AG04450 (cell line): ENCODE measurements at regions not wholly inside any gene's neighbourhood (a gene's known extent, or its start where the extent isn't known, plus 50 kb on each side); places are given as distances from the start of the nearest gene placed in this dataset.

Experiments
- CTCF ChIA-PET: fragments of 300-600, 350-600 bp; formaldehyde crosslinking; extraction: SDS; loops from one replicate; lab custom pipeline; 2022; ENCODE audit warnings: antibody characterized with exemption, inconsistent platforms; lab: Charles Lee
- POLR2A ChIA-PET: fragments of 350-600 bp; formaldehyde crosslinking; extraction: SDS; loops from one replicate; lab custom pipeline; 2021; ENCODE audit warnings: antibody characterized with exemption, inconsistent platforms; lab: Yijun Ruan, JAX
- DNase-seq: peaks from one replicate; pipeline ENCODE4 v3.0.0-alpha.2; 2011; ENCODE audit warnings: low read depth, low spot score
- H3K27ac ChIP-seq: one replicate; pipeline ENCODE4 v1.5.1; 2012; ENCODE audit warnings: low read depth, low read length, control low read depth
- H3K27me3 ChIP-seq: one replicate; pipeline ENCODE4 v1.6.0; 2012; ENCODE audit warnings: low read length; ENCODE audit not compliant: control insufficient read depth, insufficient read depth
- H3K4me3 ChIP-seq: 2 replicates; pipeline ENCODE4 v1.5.1; 2011; ENCODE audit warnings: mild to moderate bottlenecking, low read depth, low read length, control low read depth
- H3K9me3 ChIP-seq: 2 replicates; pipeline ENCODE4 v1.5.1; 2012; ENCODE audit warnings: low read length; ENCODE audit not compliant: control insufficient read depth, insufficient read depth
- TF ChIP-seq, protein P1 (sequence below): IDR thresholded peaks from 2 replicates; pipeline ENCODE4 v1.5.1; 2011; ENCODE audit warnings: low read depth, low read length, control low read depth, inconsistent platforms

DNA sequence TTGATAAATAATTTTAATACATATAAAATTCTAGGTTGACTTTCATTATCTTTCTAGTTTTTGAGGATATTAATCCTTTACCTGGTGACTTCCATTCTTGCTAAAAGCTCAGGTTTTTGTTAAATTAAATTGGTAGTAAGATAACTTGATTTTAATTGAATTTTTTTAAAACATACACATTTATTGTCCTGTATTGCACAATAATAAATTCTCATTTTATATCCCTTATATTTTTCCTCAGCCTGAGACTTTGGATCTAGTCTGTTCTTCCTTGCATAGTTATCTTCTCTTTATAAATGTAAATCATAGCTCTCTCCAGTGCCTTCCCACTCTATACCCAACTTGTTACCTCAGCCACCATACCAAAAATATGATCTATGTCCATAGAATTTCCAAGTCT is 212.9 kb upstream of the CNTNAP2 start:
- no peak for DNase-seq
- ChIA-PET CTCF (no interaction called here), POLR2A (no interaction called here)
- Histone ChIP-seq H3K9me3 (peaks cover 15% of the 10 kb centered on the region; the same call in 1 of the 2 replicates), H3K4me3 (no peak overlapping the region), H3K27ac (no peak overlapping the region), H3K27me3 (no peaks in the 10 kb centered on the region)
- TF ChIP-seq, protein P1, sequence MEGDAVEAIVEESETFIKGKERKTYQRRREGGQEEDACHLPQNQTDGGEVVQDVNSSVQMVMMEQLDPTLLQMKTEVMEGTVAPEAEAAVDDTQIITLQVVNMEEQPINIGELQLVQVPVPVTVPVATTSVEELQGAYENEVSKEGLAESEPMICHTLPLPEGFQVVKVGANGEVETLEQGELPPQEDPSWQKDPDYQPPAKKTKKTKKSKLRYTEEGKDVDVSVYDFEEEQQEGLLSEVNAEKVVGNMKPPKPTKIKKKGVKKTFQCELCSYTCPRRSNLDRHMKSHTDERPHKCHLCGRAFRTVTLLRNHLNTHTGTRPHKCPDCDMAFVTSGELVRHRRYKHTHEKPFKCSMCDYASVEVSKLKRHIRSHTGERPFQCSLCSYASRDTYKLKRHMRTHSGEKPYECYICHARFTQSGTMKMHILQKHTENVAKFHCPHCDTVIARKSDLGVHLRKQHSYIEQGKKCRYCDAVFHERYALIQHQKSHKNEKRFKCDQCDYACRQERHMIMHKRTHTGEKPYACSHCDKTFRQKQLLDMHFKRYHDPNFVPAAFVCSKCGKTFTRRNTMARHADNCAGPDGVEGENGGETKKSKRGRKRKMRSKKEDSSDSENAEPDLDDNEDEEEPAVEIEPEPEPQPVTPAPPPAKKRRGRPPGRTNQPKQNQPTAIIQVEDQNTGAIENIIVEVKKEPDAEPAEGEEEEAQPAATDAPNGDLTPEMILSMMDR, result no peak

DNA sequence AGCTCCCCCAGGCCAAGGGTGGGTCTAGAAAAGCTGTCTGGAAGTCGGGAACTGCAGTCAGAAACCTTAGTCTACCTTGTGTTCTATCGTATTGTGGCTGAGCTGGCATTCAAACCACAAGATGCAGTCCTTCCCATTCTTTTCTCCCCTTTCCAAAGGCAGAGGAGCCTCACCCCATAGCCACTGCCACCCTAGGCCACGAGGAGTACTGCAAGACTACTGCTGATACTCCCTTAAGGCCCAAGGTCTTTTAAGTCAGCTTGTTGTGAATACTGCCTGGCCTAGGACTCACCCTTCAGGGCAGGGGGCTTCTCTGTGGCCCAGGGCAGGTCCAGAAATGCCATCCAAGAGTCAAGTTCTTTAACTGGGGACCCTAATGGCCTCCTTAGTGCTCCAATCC is 214.5 kb upstream of the CNTNAP2 start:
- Histone ChIP-seq H3K27ac (no peak overlapping the region), H3K4me3 (no peak overlapping the region), H3K27me3 (no peaks in the 10 kb centered on the region), H3K9me3 (peaks cover 15% of the 10 kb centered on the region; the same call in 1 of the 2 replicates)
- DNase-seq, result no peak
- POLR2A ChIA-PET, result no interaction called here
- TF ChIP-seq, protein P1, result no peak
- CTCF ChIA-PET, result no interaction called here

DNA sequence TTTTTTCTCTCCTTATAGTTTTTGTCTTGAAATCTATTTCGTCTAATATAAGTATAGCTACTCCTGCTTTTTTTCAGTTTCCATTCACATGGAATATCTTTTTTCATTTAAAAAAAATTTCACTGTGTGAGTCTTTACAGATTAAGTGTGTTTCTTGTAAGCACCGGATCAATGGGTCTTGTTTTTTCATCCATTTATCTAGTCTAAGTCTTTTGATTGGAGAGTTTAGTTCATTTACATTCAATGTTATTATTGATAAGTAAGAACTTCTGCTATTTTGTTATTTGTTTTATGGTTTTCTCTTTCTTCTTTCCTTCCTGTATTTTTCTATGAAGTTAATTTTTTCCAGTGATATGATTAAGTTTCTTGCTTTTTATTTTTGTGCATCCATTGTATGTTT is 216.7 kb upstream of the CNTNAP2 start:
- H3K9me3 ChIP-seq, result peaks cover 15% of the 10 kb centered on the region; the same call in 1 of the 2 replicates
- ChIA-PET POLR2A (no interaction called here), CTCF (no interaction called here)
- H3K27me3 ChIP-seq, result no peaks in the 10 kb centered on the region
- TF ChIP-seq, protein P1, result no peak
- no peak for DNase-seq
- no peak overlapping the region for H3K27ac ChIP-seq
- no peak overlapping the region for H3K4me3 ChIP-seq

DNA sequence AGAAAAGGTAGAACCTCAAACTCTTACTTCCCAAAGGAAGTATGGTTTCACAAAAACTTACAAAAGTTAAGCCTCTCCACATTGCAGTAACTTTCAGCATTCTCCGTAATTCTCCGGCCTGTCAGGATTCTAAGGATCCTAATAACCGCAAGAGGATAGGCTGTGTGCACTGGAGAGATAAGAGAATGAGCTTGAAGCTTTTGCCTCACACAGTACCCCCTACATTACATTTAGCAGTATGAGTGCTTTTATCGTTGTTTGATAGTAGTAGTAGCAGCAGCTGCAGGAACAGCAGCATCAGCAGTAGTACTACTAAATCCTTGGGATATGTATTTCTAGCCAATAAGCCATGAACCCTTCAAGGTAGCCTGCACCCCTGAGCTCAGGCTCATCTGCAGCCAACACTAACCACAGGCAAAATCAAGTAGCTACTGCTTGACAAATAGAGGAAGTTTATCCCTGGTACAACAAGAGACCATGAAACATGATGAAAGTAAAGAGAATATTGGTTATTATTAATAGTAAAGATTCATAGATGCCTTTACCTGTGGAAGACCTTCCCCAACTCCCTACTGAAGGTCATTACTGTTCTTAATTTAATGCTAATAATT is 222.6 kb upstream of the CNTNAP2 start:
- TF ChIP-seq, protein P1, result no peak
- no peak for DNase-seq
- peaks cover 5% of the 10 kb centered on the region; the same call in 1 of the 2 replicates for H3K9me3 ChIP-seq
- H3K27ac ChIP-seq, result no peak overlapping the region
- CTCF ChIA-PET, result no interaction called here
- POLR2A ChIA-PET, result no interaction called here
- H3K4me3 ChIP-seq, result no peak overlapping the region
- H3K27me3 ChIP-seq, result no peaks in the 10 kb centered on the region

DNA sequence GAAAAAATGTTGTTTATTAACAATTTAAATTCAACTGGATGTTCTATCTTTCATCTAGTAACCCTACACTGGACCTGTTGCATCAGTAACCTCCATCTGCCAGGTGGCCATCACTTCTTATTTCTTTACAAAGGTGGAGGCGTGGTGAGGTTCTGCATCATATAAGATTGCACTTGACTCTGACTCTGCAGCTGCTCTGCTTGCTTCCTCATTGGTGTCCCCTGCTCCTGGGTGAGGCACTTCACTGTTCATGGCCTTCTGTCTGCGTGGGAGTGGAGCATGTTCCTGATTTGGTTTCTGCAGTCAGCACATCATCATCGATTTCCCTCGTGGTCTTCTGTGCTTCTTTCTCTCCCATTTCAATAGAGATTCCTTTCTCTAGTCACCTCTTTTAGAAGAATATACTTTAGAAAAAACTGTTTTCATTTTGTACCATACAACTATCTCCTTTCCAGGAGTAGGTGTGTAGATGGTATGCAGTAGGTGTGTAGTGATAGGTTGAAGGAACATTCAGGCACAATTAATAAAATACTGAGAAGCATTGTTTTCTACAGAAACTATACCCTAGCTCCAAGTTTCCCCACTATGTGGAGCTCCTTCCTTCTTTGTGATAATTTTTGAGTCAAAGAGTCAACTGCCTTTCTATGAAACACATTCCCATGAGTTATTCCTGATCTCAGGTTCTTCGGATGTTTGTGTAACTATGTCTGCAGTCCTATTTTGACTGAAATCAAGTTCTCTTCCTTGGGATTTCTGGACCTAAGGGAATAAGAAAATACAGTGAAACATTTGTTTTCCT is 231.7 kb upstream of the CNTNAP2 start:
- Histone ChIP-seq H3K9me3 (peaks cover 14% of the 10 kb centered on the region), H3K27ac (no peak overlapping the region), H3K4me3 (no peak overlapping the region), H3K27me3 (no peaks in the 10 kb centered on the region)
- ChIA-PET CTCF (no interaction called here), POLR2A (no interaction called here)
- no peak for DNase-seq
- TF ChIP-seq, protein P1, result no peak
